ENCODE measurements at regions not wholly inside any gene's neighbourhood (a gene's known extent, or its start where the extent isn't known, plus 50 kb on each side); places are given as distances from the start of the nearest gene placed in this dataset.

DNA sequence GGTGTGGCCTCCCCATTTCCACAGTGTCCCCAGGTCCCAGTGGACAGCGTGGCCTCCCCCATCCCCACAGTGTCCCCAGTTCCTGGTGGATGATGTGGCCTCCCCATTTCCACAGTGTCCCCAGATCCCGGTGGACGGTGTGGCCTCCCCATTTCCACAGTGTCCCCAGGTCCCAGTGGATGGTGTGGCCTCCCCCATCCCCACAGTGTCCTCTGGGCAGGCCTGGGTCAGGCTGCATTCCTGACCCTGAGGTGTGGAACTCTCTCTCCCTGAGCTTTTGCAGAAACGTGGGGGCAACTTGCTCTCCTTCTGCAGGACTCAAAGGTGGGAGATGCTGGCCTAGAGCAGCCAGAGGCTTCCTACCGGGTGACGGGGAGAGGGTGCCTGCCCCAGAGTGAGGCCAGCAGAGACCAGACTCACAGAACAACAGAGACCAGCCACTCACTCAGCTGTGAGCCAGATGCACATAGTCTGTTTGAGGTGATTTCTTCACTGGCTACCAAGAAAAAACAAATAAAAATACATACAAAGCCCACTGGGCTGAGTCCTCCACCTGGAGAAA lies 85.8 kb upstream of the FGF3 start:
- TF ChIP-seq CTCF (conservative IDR thresholded peaks at IDR 0.05; ENCODE audit: low read depth, low read length), result no peak
- no peak for TF ChIP-seq EZH2 (IDR thresholded peaks at IDR 0.05; ENCODE audit: borderline replicate concordance, low read depth, low read length, poor library complexity, severe bottlenecking)

Data from A673 (cell line).